Left lung (tissue), 4 donors: ENCODE measurements at regions not wholly inside any gene's neighbourhood (a gene's known extent, or its start where the extent isn't known, plus 50 kb on each side); places are given as distances from the start of the nearest gene placed in this dataset.
"Not testable (repeated sequence)": the region's sequence is repeated elsewhere in the genome, so short reads cannot be mapped to it uniquely, and the experiment has no call there.

Experiments
- ATAC-seq: fragments of 200-7000 bp; cut with Tn5 transposase; one replicate; pipeline ENCODE4 v1.9.1; 2020; ENCODE audit warnings: moderate library complexity
- DNase-seq, 4 donors: peaks; one replicate each; pipeline ENCODE4 v3.0.0-alpha.2; 2013 to 2020
- H3K27ac ChIP-seq, 2 donors: fragments of 200-600 bp; sonication (generic) in 1 of 2; one replicate each; pipeline versions ENCODE4 v1.5.0 to v1.8.0; 2020 to 2021
- H3K27me3 ChIP-seq, 2 donors: fragments of 200-600 bp; sonication (generic) in 1 of 2; one replicate each; pipeline versions ENCODE4 v1.5.0 to v1.8.0; 2020 to 2021
- H3K36me3 ChIP-seq, 2 donors: fragments of 200-600 bp; sonication (generic) in 1 of 2; one replicate each; pipeline versions ENCODE4 v1.5.0 to v1.8.0; 2020 to 2021
- H3K4me1 ChIP-seq, 2 donors: fragments of 200-600 bp; one replicate each; pipeline ENCODE4 v1.8.0; 2021
- H3K4me3 ChIP-seq, 2 donors: fragments of 200-600 bp; sonication (generic) in 1 of 2; one replicate each; pipeline versions ENCODE4 v1.5.0 to v1.8.0; 2020 to 2021; ENCODE audit warnings: mild to moderate bottlenecking in 1 of 2
- H3K9me3 ChIP-seq, 2 donors: fragments of 200-600 bp; sonication (generic) in 1 of 2; one replicate each; pipeline versions ENCODE4 v1.5.0 to v1.8.0; 2020 to 2021
- intact Hi-C, 2 donors: fragments of 100-400 bp; cut with DNase I; formaldehyde crosslinking; loops; one replicate each; pipeline versions ENCODE4 v1.11.2 to v1.14.2; 2022
- TF ChIP-seq, protein P1 (sequence below), 2 donors: fragments of 200-600 bp; sonication (generic) in 1 of 2; IDR thresholded peaks; one replicate each; pipeline versions ENCODE4 v1.5.0 to v1.8.0; 2021; ENCODE audit warnings: antibody characterized with exemption in 2 of 2
- donor health status: DM: no; HTN: yes; CAD: no.
- donor health status: DM: no; HTN: no; CAD: no.

DNA sequence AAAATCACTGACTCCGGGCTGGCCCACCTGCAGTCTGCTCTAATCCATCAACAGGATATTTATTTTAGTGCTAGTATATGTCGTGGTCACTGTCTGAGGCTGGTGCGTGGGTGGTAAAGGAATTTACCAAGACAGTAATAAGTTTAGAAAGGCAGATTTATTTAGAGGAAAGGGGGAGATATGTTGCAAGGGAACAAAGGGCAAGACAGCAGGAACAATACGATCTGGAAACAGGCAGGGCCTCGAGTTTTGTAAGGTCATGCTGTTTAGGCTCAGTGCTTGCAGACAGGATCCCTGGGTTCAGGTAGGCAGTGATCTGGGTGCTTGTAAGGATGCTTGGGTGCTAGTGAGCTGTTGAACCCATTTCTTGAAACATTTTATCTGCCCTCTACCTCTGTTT, 748.2 kb upstream of the SLITRK5 start:
- no peak for DNase-seq
- intact Hi-C loops: no loop called here
- TF ChIP-seq, protein P1, sequence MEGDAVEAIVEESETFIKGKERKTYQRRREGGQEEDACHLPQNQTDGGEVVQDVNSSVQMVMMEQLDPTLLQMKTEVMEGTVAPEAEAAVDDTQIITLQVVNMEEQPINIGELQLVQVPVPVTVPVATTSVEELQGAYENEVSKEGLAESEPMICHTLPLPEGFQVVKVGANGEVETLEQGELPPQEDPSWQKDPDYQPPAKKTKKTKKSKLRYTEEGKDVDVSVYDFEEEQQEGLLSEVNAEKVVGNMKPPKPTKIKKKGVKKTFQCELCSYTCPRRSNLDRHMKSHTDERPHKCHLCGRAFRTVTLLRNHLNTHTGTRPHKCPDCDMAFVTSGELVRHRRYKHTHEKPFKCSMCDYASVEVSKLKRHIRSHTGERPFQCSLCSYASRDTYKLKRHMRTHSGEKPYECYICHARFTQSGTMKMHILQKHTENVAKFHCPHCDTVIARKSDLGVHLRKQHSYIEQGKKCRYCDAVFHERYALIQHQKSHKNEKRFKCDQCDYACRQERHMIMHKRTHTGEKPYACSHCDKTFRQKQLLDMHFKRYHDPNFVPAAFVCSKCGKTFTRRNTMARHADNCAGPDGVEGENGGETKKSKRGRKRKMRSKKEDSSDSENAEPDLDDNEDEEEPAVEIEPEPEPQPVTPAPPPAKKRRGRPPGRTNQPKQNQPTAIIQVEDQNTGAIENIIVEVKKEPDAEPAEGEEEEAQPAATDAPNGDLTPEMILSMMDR (IDR thresholded peaks at IDR 0.05): no peak

DNA sequence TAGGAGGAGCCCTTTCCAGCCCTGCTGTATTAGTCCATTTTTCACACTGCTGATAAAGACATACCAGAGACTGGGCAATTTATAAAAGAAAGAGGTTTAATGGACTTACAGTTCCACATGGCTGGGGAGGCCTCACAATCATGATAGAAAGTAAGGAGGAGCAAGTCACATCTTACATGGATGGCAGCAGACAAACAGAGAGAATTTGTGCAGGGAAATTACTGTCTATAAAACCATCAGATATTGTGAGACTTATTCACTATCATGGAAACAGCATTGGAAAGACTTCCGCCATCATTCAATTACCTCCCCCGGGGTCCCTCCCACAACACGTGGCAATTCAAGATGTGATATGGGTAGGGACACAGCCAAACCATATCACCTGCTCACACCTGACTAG, 744.3 kb upstream of the SLITRK5 start:
- intact Hi-C loops: not testable (repeated sequence)

More for the DNA sequence above, 748.2 kb upstream of the SLITRK5 start:
- Histone ChIP-seq H3K27ac (no peak overlapping the region), H3K9me3 (peaks cover 0 to 9% of the 10 kb centered on the region in 2 donors), H3K4me1 (no peaks in the 10 kb centered on the region), H3K4me3 (no peak overlapping the region), H3K36me3 (no peaks in the 10 kb centered on the region), H3K27me3 (no peaks in the 10 kb centered on the region)
- ATAC-seq: no peak

DNA sequence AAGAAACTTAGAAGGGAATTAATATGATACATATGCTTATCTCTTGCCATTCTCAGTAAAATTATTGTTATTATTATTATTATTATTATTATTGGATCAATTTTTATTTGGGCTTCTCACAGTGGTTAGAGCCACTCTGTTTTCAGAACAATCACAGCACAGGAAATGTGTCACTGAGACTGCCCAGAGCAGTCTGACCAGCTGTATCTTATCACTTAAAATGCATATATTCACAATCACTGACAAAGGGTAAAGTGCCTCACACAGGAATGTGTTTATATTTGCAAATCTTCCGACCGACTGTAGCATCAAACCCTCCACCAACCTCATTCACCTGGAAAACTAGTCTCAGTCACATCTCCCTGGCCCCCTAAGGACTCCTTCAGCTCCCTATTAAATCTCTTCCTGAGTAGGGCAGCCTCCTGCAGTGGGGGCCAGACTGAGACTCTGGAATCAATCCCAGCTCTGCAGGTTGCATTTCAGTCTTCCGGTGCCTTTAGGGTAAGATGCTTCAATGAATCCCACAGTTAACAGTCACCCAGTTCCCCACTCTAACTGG, 738.3 kb upstream of the SLITRK5 start:
- no peak for DNase-seq
- no peak for ATAC-seq
- no peaks in the 10 kb centered on the region for H3K4me1 ChIP-seq
- H3K27me3 ChIP-seq: no peaks in the 10 kb centered on the region
- peaks cover 0 to under 1% of the 10 kb centered on the region in 2 donors for H3K9me3 ChIP-seq
- intact Hi-C loops: no loop called here
- H3K4me3 ChIP-seq: no peak overlapping the region
- TF ChIP-seq, protein P1 (IDR thresholded peaks at IDR 0.05): no peak
- H3K36me3 ChIP-seq: no peaks in the 10 kb centered on the region
- no peak overlapping the region for H3K27ac ChIP-seq

More for the DNA sequence above, 744.3 kb upstream of the SLITRK5 start:
- DNase-seq, H3K9me3 ChIP-seq, ATAC-seq, H3K27me3 ChIP-seq, H3K4me3 ChIP-seq, H3K27ac ChIP-seq, H3K36me3 ChIP-seq, H3K4me1 ChIP-seq: not testable (repeated sequence)

DNA sequence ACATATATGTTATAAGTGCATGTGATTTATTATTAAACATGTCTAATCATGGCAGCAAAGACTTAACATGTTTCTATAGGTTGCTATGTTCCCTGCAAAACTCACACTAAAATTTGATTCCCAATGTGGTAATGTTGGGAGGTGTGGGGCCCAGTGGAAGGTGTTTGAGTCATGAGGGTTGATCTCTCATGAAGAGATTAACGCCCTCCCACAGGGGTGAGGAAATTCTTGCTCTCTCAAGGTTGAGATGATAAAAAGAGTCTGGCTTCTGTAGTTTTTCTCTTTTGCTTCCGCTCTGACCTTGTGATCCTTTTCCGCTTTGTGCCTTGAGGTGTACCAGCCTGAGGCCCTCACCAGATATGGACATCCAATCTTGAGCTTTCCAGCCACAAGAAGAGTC, 737.5 kb upstream of the SLITRK5 start:
- Histone ChIP-seq H3K27me3 (no peaks in the 10 kb centered on the region), H3K27ac (no peak overlapping the region), H3K4me1 (no peaks in the 10 kb centered on the region), H3K9me3 (no peaks in the 10 kb centered on the region), H3K4me3 (no peak overlapping the region), H3K36me3 (no peaks in the 10 kb centered on the region)
- TF ChIP-seq, protein P1 (IDR thresholded peaks at IDR 0.05): no peak
- intact Hi-C loops: no loop called here
- DNase-seq (no peak), ATAC-seq (no peak)

DNA sequence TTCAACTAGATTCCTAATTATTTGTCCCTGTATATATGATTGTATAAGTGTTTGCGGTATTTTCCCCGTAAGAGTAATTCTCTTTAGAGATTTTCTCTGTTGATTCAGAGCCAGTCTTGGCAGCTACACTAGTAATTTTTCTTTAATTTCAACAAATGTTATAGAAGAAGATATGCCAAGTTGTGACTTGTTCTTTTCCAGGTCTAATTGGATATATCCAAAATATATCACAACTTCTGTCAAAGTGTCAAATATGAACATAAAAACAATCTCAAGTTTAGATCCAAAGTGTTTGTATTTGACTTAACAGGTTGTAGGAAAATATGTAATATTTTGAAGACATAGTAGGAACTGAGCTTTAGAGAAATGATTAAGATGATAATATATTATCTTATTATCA, 733.9 kb upstream of the SLITRK5 start:
- intact Hi-C loops: no loop called here
- ATAC-seq (no peak), DNase-seq (no peak)
- Histone ChIP-seq H3K36me3 (no peaks in the 10 kb centered on the region), H3K27me3 (no peaks in the 10 kb centered on the region), H3K4me3 (no peak overlapping the region), H3K27ac (no peak overlapping the region), H3K9me3 (no peaks in the 10 kb centered on the region), H3K4me1 (no peaks in the 10 kb centered on the region)
- TF ChIP-seq, protein P1 (IDR thresholded peaks at IDR 0.05): no peak

DNA sequence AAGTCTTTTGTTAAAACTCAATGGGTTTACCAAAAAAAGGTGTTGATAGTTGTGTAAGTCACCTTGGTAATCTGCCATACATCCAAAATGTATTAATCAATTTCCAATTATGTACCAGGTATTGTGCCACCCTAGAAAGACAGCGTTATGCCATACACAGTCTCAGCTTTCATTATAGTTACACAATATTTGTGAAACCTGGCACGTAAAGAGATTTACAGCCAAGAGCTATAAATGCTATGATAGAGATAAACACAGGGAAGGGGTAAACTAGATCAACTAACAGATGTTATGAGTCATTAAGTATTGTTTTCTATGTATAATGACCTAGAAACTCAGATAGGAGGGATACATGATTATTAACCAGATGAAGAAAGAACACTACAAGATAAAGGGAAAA, 725.6 kb upstream of the SLITRK5 start:
- Histone ChIP-seq H3K4me1 (no peaks in the 10 kb centered on the region), H3K36me3 (no peaks in the 10 kb centered on the region), H3K4me3 (no peak overlapping the region), H3K27ac (no peak overlapping the region), H3K9me3 (peaks cover 0 to 5% of the 10 kb centered on the region in 2 donors), H3K27me3 (no peaks in the 10 kb centered on the region)
- TF ChIP-seq, protein P1 (IDR thresholded peaks at IDR 0.05): no peak
- ATAC-seq (no peak), DNase-seq (no peak)
- intact Hi-C loops: no loop called here
